NCI-H1417 (cell line): ENCODE measurements at regions not wholly inside any gene's neighbourhood (a gene's known extent, or its start where the extent isn't known, plus 50 kb on each side); places are given as distances from the start of the nearest gene placed in this dataset.

Experiments used
- DNase-seq, 3 experiments: peaks; one replicate each; lab custom pipeline; 2025; lab: John Stamatoyannopoulos, UW

GRCh38 chr9:108108280-108108851, 618.8 kb upstream of the KLF4 start:
- no peak for DNase-seq

- no peak for DNase-seq
Measured at GRCh38 chr9:108105885-108106284, 616.3 kb upstream of the KLF4 start.

- no peak for DNase-seq
Measured at GRCh38 chr9:108104991-108105390, 615.4 kb upstream of the KLF4 start.

- DNase-seq = no peak
Measured at GRCh38 chr9:108103046-108103693, 613.6 kb upstream of the KLF4 start.

GRCh38 chr9:108101410-108101809, 611.8 kb upstream of the KLF4 start:
- no peak for DNase-seq

GRCh38 chr9:108100571-108100970, 611.0 kb upstream of the KLF4 start:
- no peak for DNase-seq

GRCh38 chr9:108099854-108100253, 610.3 kb upstream of the KLF4 start:
- no peak for DNase-seq

GRCh38 chr9:108095496-108095895, 605.9 kb upstream of the KLF4 start:
- DNase-seq = no peak

GRCh38 chr9:108094676-108094993, 605.1 kb upstream of the KLF4 start:
- no peak for DNase-seq

- no peak for DNase-seq
Measured at GRCh38 chr9:108093773-108094675, 604.5 kb upstream of the KLF4 start.

GRCh38 chr9:108088916-108089315, 599.3 kb upstream of the KLF4 start:
- DNase-seq = no peak

- peak in 1 of 3 experiments; percentile 19 for DNase-seq
Measured at GRCh38 chr9:108087781-108088180, 598.2 kb upstream of the KLF4 start.

- no peak for DNase-seq
Measured at GRCh38 chr9:108086624-108087023, 597.1 kb upstream of the KLF4 start.

- no peak for DNase-seq
Measured at GRCh38 chr9:108085294-108085693, 595.7 kb upstream of the KLF4 start.

- no peak for DNase-seq
Measured at GRCh38 chr9:108083796-108084352, 594.3 kb upstream of the KLF4 start.

GRCh38 chr9:108083160-108083750, 593.7 kb upstream of the KLF4 start:
- DNase-seq = peak; percentile 57 to 89 (median 58)

GRCh38 chr9:108081112-108081511, 591.5 kb upstream of the KLF4 start:
- DNase-seq = no peak

- no peak for DNase-seq
Measured at GRCh38 chr9:108080285-108080684, 590.7 kb upstream of the KLF4 start.

GRCh38 chr9:108078811-108079210, 589.2 kb upstream of the KLF4 start:
- no peak for DNase-seq

GRCh38 chr9:108078375-108078774, 588.8 kb upstream of the KLF4 start:
- no peak for DNase-seq

GRCh38 chr9:108077556-108077955, 588.0 kb upstream of the KLF4 start:
- DNase-seq = no peak

- DNase-seq = no peak
Measured at GRCh38 chr9:108074900-108075299, 585.3 kb upstream of the KLF4 start.
